ENCODE measurements at regions not wholly inside any gene's neighbourhood (a gene's known extent, or its start where the extent isn't known, plus 50 kb on each side); places are given as distances from the start of the nearest gene placed in this dataset.

DNA sequence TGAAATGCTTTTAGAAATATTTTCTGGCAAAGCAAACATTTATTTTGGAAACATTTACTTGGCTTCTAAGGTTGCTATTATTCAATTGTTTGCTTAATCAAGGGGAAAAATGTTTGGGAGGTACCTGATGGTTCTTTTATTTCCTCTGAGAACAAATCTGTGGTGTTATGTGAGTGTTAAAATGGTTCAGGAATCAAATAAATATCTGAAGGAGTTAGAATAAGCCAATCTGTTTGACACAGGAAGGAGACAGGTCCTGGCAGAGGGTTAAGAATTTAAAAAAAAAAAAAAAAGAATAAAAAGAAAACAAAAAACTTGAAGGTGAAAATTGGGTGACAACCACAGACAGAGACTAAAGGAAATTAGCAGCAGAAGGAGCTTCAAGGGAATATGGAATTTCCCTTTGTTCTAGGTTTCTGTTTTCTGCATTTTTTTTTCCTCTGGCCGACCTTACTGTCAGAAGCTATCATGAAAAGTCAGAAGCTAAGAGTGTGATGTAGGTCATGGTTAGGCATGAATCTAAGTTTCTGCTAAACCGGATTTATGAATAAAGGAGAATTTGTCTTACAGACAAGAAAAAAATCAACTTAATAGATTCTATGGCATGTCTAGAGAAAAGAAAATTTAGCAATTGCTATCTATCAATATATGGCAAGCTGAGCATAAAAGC lies 78.6 kb upstream of the PNPLA4 start:
- no peak for DNase-seq (ENCODE audit: low read depth in 2 of 2)
- no peaks in the 10 kb centered on the region for H3K4me1 ChIP-seq (ENCODE audit: control insufficient read depth, extremely low read depth, insufficient read depth, low read length)
- H4K20me1 ChIP-seq (ENCODE audit: control insufficient read depth, extremely low read depth, insufficient read depth, low read length), result no peaks in the 10 kb centered on the region
- H2AFZ ChIP-seq (ENCODE audit: low read length), result no peak overlapping the region
- no peaks in the 10 kb centered on the region for H3K36me3 ChIP-seq (ENCODE audit: control insufficient read depth, insufficient read depth, low read length)
- H3K79me2 ChIP-seq (ENCODE audit: control insufficient read depth, insufficient read depth, low read length), result no peaks in the 10 kb centered on the region
- H3K4me2 ChIP-seq (ENCODE audit: extremely low read depth, insufficient read depth, low read length), result no peak overlapping the region
- H3K27ac ChIP-seq (ENCODE audit: insufficient read depth, low read length), result no peak overlapping the region
- H3K4me3 ChIP-seq (replicated peaks in 1 of 4; ENCODE audit: control extremely low read depth in 1 of 4, insufficient read depth in 1 of 4, low read depth in 3 of 4, low read length in 4 of 4), result no peak overlapping the region
- no peak overlapping the region for H3K9ac ChIP-seq (ENCODE audit: insufficient read depth, low read length)
- no peaks in the 10 kb centered on the region for H3K9me3 ChIP-seq (ENCODE audit: control insufficient read depth, insufficient read depth, low read depth, low read length)
- H3K27me3 ChIP-seq (ENCODE audit: control insufficient read depth, insufficient read depth, low read length), result no peaks in the 10 kb centered on the region
- TF ChIP-seq, protein P1, sequence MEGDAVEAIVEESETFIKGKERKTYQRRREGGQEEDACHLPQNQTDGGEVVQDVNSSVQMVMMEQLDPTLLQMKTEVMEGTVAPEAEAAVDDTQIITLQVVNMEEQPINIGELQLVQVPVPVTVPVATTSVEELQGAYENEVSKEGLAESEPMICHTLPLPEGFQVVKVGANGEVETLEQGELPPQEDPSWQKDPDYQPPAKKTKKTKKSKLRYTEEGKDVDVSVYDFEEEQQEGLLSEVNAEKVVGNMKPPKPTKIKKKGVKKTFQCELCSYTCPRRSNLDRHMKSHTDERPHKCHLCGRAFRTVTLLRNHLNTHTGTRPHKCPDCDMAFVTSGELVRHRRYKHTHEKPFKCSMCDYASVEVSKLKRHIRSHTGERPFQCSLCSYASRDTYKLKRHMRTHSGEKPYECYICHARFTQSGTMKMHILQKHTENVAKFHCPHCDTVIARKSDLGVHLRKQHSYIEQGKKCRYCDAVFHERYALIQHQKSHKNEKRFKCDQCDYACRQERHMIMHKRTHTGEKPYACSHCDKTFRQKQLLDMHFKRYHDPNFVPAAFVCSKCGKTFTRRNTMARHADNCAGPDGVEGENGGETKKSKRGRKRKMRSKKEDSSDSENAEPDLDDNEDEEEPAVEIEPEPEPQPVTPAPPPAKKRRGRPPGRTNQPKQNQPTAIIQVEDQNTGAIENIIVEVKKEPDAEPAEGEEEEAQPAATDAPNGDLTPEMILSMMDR (conservative IDR thresholded peaks at IDR 0.05 in 1 of 2, IDR thresholded peaks at IDR 0.05 in 1 of 2; ENCODE audit: low read depth in 1 of 2, low read length in 2 of 2), result no peak
- TF ChIP-seq EZH2 (IDR thresholded peaks at IDR 0.05; ENCODE audit: low read length, missing control alignments), result no peak

DNA sequence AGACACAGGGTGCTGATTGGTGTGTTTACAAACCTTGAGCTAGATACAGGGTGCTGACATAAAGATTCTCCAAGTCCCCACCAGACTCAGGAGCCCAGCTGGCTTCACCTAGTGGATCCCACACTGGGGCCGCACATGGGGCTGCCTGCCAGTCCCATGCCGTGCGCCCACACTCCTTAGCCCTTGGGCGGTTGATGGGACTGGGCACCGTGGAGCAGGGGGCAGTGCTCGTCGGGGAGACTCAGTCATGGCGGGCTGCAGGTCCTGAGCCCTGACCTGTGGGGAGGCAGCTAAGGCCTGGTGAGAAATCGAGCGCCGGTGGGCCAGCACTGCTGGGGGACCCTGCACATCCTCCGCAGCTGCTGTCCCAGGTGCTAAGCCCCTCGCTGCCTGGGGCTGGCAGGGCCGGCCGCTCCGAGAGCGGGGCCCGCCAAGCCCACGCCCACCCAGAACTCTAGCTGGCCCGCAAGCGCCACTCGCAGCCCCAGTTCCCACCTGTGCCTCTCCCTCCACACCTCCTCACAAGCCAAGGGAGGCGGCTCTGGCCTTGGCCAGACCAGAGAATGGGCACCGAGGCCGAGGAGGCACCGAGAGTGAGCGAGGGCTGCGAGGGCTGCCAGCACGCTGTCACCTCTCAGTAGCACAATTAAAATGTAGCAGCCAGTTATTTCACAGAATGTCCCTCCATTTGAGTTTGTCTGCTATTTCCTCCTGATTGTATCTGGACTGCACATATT lies 76.1 kb upstream of the PNPLA4 start:
- Histone ChIP-seq H3K4me1 (ENCODE audit: control insufficient read depth, extremely low read depth, insufficient read depth, low read length) (no peaks in the 10 kb centered on the region), H3K9me3 (ENCODE audit: control insufficient read depth, insufficient read depth, low read depth, low read length) (no peaks in the 10 kb centered on the region), H3K27ac (ENCODE audit: insufficient read depth, low read length) (no peak overlapping the region), H3K9ac (ENCODE audit: insufficient read depth, low read length) (no peak overlapping the region), H4K20me1 (ENCODE audit: control insufficient read depth, extremely low read depth, insufficient read depth, low read length) (no peaks in the 10 kb centered on the region), H3K4me2 (ENCODE audit: extremely low read depth, insufficient read depth, low read length) (no peak overlapping the region), H2AFZ (ENCODE audit: low read length) (no peak overlapping the region), H3K79me2 (ENCODE audit: control insufficient read depth, insufficient read depth, low read length) (no peaks in the 10 kb centered on the region), H3K4me3 (replicated peaks in 1 of 4; ENCODE audit: control extremely low read depth in 1 of 4, insufficient read depth in 1 of 4, low read depth in 3 of 4, low read length in 4 of 4) (no peak overlapping the region), H3K36me3 (ENCODE audit: control insufficient read depth, insufficient read depth, low read length) (no peaks in the 10 kb centered on the region), H3K27me3 (ENCODE audit: control insufficient read depth, insufficient read depth, low read length) (no peaks in the 10 kb centered on the region)
- TF ChIP-seq, protein P1 (conservative IDR thresholded peaks at IDR 0.05 in 1 of 2, IDR thresholded peaks at IDR 0.05 in 1 of 2; ENCODE audit: low read depth in 1 of 2, low read length in 2 of 2), result no peak
- TF ChIP-seq EZH2 (IDR thresholded peaks at IDR 0.05; ENCODE audit: low read length, missing control alignments), result no peak
- DNase-seq (ENCODE audit: low read depth in 2 of 2), result no peak

DNA sequence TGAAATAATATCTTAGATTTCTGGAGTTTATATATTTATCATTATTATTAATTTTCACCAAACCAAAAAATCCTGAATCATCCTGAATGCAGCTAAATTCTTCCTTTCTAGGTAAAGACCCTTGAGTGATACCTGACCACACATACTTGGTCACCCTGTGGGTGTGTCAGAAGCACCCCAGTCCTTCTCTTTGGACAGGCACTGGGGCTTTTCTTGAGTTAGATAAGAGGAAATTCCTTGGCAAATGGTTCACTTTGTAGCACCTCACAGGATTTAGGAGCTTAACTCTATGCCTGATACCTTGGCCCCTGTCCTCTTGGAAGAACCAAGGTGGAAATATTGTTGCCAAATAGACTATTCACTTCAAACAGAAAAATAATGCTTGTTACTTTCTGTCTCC lies 69.6 kb upstream of the PNPLA4 start:
- Histone ChIP-seq H3K79me2 (ENCODE audit: control insufficient read depth, insufficient read depth, low read length) (no peaks in the 10 kb centered on the region), H3K27me3 (ENCODE audit: control insufficient read depth, insufficient read depth, low read length) (no peaks in the 10 kb centered on the region), H3K9ac (ENCODE audit: insufficient read depth, low read length) (no peak overlapping the region), H3K4me3 (replicated peaks in 1 of 4; ENCODE audit: control extremely low read depth in 1 of 4, insufficient read depth in 1 of 4, low read depth in 3 of 4, low read length in 4 of 4) (no peak overlapping the region), H4K20me1 (ENCODE audit: control insufficient read depth, extremely low read depth, insufficient read depth, low read length) (no peaks in the 10 kb centered on the region), H3K4me1 (ENCODE audit: control insufficient read depth, extremely low read depth, insufficient read depth, low read length) (no peaks in the 10 kb centered on the region), H3K36me3 (ENCODE audit: control insufficient read depth, insufficient read depth, low read length) (no peaks in the 10 kb centered on the region), H3K4me2 (ENCODE audit: extremely low read depth, insufficient read depth, low read length) (no peak overlapping the region), H3K9me3 (ENCODE audit: control insufficient read depth, insufficient read depth, low read depth, low read length) (no peaks in the 10 kb centered on the region), H2AFZ (ENCODE audit: low read length) (no peak overlapping the region), H3K27ac (ENCODE audit: insufficient read depth, low read length) (no peak overlapping the region)
- no peak for TF ChIP-seq EZH2 (IDR thresholded peaks at IDR 0.05; ENCODE audit: low read length, missing control alignments)
- TF ChIP-seq, protein P1 (conservative IDR thresholded peaks at IDR 0.05 in 1 of 2, IDR thresholded peaks at IDR 0.05 in 1 of 2; ENCODE audit: low read depth in 1 of 2, low read length in 2 of 2), result no peak
- peak in 1 of 2 donors; percentile 8 for DNase-seq (ENCODE audit: low read depth in 2 of 2)
